ENCODE measurements at regions not wholly inside any gene's neighbourhood (a gene's known extent, or its start where the extent isn't known, plus 50 kb on each side); places are given as distances from the start of the nearest gene placed in this dataset.

DNA sequence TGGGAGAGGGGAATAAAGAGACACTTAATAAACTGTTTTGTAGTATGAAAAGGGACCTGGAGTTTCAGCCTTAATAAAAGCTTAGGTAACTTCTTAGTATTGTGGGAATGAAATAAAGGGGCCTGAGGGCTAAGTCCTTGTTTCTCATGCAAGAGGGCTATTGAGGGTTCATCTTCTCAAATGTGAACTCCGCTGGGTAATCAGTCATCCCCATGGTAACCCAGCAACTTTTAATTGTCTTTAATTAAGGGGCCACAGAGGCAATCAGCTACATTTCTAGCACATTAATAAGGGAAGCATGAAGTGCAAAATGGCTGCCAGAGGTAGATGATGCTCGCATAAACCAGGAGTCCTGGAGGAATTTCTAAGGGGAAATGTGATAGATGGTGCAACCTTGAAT is 1784.2 kb upstream of the CELF4 start:
- Histone ChIP-seq H3K27ac (ENCODE audit: low read depth, low read length) (no peak overlapping the region), H2AFZ (ENCODE audit: low read depth, low read length, severe bottlenecking) (no peak overlapping the region), H3K79me2 (ENCODE audit: insufficient read depth, low read length) (no peaks in the 10 kb centered on the region), H3K9me2 (replicated peaks; ENCODE audit: insufficient read depth, low read length) (no peaks in the 10 kb centered on the region), H4K20me1 (ENCODE audit: low read depth, low read length) (no peaks in the 10 kb centered on the region), H3K9ac (ENCODE audit: low read length) (no peak overlapping the region), H3K4me3 (ENCODE audit: insufficient read depth, low read length, poor library complexity, severe bottlenecking) (no peak overlapping the region), H3K27me3 (ENCODE audit: low read length) (no peaks in the 10 kb centered on the region), H3K4me2 (ENCODE audit: low read depth, low read length, poor library complexity, severe bottlenecking) (no peak overlapping the region), H3K36me3 (ENCODE audit: low read length) (no peaks in the 10 kb centered on the region), H3K9me3 (ENCODE audit: insufficient read depth, low read length) (no peaks in the 10 kb centered on the region), H3F3A (ENCODE audit: insufficient read depth) (no peaks in the 10 kb centered on the region)
- TF ChIP-seq, protein P1, sequence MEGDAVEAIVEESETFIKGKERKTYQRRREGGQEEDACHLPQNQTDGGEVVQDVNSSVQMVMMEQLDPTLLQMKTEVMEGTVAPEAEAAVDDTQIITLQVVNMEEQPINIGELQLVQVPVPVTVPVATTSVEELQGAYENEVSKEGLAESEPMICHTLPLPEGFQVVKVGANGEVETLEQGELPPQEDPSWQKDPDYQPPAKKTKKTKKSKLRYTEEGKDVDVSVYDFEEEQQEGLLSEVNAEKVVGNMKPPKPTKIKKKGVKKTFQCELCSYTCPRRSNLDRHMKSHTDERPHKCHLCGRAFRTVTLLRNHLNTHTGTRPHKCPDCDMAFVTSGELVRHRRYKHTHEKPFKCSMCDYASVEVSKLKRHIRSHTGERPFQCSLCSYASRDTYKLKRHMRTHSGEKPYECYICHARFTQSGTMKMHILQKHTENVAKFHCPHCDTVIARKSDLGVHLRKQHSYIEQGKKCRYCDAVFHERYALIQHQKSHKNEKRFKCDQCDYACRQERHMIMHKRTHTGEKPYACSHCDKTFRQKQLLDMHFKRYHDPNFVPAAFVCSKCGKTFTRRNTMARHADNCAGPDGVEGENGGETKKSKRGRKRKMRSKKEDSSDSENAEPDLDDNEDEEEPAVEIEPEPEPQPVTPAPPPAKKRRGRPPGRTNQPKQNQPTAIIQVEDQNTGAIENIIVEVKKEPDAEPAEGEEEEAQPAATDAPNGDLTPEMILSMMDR (IDR thresholded peaks at IDR 0.05; ENCODE audit: insufficient read depth, low read length, poor library complexity, severe bottlenecking), result no peak
- no peak for TF ChIP-seq EZH2phosphoT487 (conservative IDR thresholded peaks at IDR 0.05; ENCODE audit: low read length)

GRCh38 chr18:39348757-39349156 is 1783.2 kb upstream of the CELF4 start:
- TF ChIP-seq EZH2phosphoT487 (conservative IDR thresholded peaks at IDR 0.05; ENCODE audit: low read length), result no peak
- TF ChIP-seq, protein P1 (IDR thresholded peaks at IDR 0.05; ENCODE audit: insufficient read depth, low read length, poor library complexity, severe bottlenecking), result no peak
- Histone ChIP-seq H3K9me3 (ENCODE audit: insufficient read depth, low read length) (no peaks in the 10 kb centered on the region), H4K20me1 (ENCODE audit: low read depth, low read length) (no peaks in the 10 kb centered on the region), H3K4me3 (ENCODE audit: insufficient read depth, low read length, poor library complexity, severe bottlenecking) (no peak overlapping the region), H3F3A (ENCODE audit: insufficient read depth) (no peaks in the 10 kb centered on the region), H3K79me2 (ENCODE audit: insufficient read depth, low read length) (no peaks in the 10 kb centered on the region), H3K36me3 (ENCODE audit: low read length) (no peaks in the 10 kb centered on the region), H3K27me3 (ENCODE audit: low read length) (no peaks in the 10 kb centered on the region), H3K27ac (ENCODE audit: low read depth, low read length) (no peak overlapping the region), H3K4me2 (ENCODE audit: low read depth, low read length, poor library complexity, severe bottlenecking) (no peak overlapping the region), H2AFZ (ENCODE audit: low read depth, low read length, severe bottlenecking) (no peak overlapping the region), H3K9ac (ENCODE audit: low read length) (no peak overlapping the region), H3K9me2 (replicated peaks; ENCODE audit: insufficient read depth, low read length) (no peaks in the 10 kb centered on the region)

GRCh38 chr18:39347701-39348100 is 1782.1 kb upstream of the CELF4 start:
- H3K4me2 ChIP-seq (ENCODE audit: low read depth, low read length, poor library complexity, severe bottlenecking), result no peak overlapping the region
- H3K36me3 ChIP-seq (ENCODE audit: low read length), result no peaks in the 10 kb centered on the region
- H2AFZ ChIP-seq (ENCODE audit: low read depth, low read length, severe bottlenecking), result no peak overlapping the region
- TF ChIP-seq EZH2phosphoT487 (conservative IDR thresholded peaks at IDR 0.05; ENCODE audit: low read length), result no peak
- no peaks in the 10 kb centered on the region for H3K9me3 ChIP-seq (ENCODE audit: insufficient read depth, low read length)
- no peaks in the 10 kb centered on the region for H3K79me2 ChIP-seq (ENCODE audit: insufficient read depth, low read length)
- no peak overlapping the region for H3K27ac ChIP-seq (ENCODE audit: low read depth, low read length)
- no peak overlapping the region for H3K9ac ChIP-seq (ENCODE audit: low read length)
- no peaks in the 10 kb centered on the region for H3F3A ChIP-seq (ENCODE audit: insufficient read depth)
- no peak overlapping the region for H3K4me3 ChIP-seq (ENCODE audit: insufficient read depth, low read length, poor library complexity, severe bottlenecking)
- no peaks in the 10 kb centered on the region for H3K9me2 ChIP-seq (replicated peaks; ENCODE audit: insufficient read depth, low read length)
- H4K20me1 ChIP-seq (ENCODE audit: low read depth, low read length), result no peaks in the 10 kb centered on the region
- H3K27me3 ChIP-seq (ENCODE audit: low read length), result no peaks in the 10 kb centered on the region

- Histone ChIP-seq H3K27ac (ENCODE audit: low read depth, low read length) (no peak overlapping the region), H4K20me1 (ENCODE audit: low read depth, low read length) (no peaks in the 10 kb centered on the region), H3K4me3 (ENCODE audit: insufficient read depth, low read length, poor library complexity, severe bottlenecking) (no peak overlapping the region), H3K9me3 (ENCODE audit: insufficient read depth, low read length) (0 out of 2 replicates have a peak, but pooled peaks cover 4% of the 10 kb centered on the region), H3K9ac (ENCODE audit: low read length) (no peak overlapping the region), H3F3A (ENCODE audit: insufficient read depth) (no peaks in the 10 kb centered on the region), H3K4me2 (ENCODE audit: low read depth, low read length, poor library complexity, severe bottlenecking) (no peak overlapping the region), H2AFZ (ENCODE audit: low read depth, low read length, severe bottlenecking) (no peak overlapping the region), H3K36me3 (ENCODE audit: low read length) (no peaks in the 10 kb centered on the region), H3K79me2 (ENCODE audit: insufficient read depth, low read length) (no peaks in the 10 kb centered on the region), H3K9me2 (replicated peaks; ENCODE audit: insufficient read depth, low read length) (no peaks in the 10 kb centered on the region), H3K27me3 (ENCODE audit: low read length) (no peaks in the 10 kb centered on the region)
- TF ChIP-seq EZH2phosphoT487 (conservative IDR thresholded peaks at IDR 0.05; ENCODE audit: low read length), result no peak
- TF ChIP-seq, protein P1 (IDR thresholded peaks at IDR 0.05; ENCODE audit: insufficient read depth, low read length, poor library complexity, severe bottlenecking), result no peak
Observed at GRCh38 chr18:39346916-39347315, 1781.3 kb upstream of the CELF4 start.

All from SU-DHL-6 (cell line).